Stimulated activated CD8-positive, alpha-beta memory T cell treated with anti-CD3 and anti-CD28 coated beads, Interleukin-2, amount 100 ng/mL, for 48 hours (primary cell): ENCODE measurements at regions not wholly inside any gene's neighbourhood (a gene's known extent, or its start where the extent isn't known, plus 50 kb on each side); places are given as distances from the start of the nearest gene placed in this dataset.
"Not testable (repeated sequence)": the region's sequence is repeated elsewhere in the genome, so short reads cannot be mapped to it uniquely, and the experiment has no call there.

Experiments
- DNase-seq, 2 donors: peaks; one replicate each; pipeline ENCODE4 v3.0.0-alpha.2; 2020; ENCODE audit warnings: low read depth in 2 of 2

DNA sequence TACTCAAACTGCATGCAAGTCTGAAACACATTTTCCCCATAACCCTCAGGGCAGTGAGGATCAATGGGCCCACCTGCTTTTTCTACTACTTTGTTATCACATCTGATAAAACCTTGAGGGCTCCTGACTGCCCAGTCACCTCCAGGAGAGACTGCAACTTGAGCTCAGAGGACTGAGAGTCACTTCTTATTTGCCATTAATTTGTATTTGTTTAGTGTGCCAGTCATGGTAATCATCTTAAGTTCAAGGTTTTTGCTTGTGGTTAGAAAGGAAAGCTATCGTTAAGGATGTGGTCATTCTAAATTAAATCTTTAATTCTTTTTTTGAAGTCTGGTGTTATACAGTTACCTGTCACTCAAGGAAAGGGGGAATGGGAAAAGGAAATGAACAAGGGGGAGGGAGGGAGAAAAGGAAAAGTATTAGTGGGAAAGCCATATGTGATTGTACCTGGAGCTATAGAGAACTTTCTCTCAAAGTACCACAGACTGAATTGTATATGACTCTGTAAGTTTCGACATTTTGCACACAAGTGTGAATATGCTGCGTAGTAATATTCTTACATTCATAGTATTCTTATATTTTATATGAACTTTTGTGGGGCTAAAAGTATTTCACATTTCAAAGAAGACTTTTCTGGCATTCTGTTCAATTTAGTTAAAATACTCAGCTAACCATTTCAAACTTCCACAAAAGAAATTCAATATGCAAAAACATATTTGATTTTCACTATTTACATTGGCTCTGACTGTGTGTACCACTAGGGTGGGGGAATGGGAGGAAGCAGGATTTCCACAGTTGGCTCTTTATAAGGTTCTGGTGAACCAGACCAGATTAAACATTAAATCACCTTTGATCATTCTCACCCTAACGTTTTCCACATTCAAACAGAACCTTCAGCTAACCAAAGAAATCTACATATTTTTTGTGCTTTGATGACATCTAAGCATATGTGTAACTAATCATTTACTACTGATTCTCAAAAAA lies 166.5 kb upstream of the ATP11B start:
- no peak for DNase-seq

DNA sequence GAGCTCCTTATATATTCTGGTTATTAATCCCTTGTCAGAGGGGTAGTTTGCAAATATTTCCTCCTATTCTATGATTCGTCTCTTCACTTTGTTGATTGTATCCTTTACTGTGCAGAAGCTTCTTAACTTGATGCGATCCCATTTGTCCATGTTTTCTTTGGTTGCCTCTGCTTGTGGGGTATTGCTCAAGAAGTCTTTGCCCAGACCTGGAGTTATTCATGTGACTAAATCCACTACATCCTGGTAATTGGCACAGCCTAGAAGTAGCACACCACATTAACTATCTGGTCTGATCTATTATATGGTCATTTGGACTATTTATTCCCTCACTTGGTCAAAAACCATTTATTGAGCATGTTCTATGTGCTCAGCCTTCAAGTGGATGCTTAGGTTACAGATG lies 164.8 kb upstream of the ATP11B start:
- no peak for DNase-seq

DNA sequence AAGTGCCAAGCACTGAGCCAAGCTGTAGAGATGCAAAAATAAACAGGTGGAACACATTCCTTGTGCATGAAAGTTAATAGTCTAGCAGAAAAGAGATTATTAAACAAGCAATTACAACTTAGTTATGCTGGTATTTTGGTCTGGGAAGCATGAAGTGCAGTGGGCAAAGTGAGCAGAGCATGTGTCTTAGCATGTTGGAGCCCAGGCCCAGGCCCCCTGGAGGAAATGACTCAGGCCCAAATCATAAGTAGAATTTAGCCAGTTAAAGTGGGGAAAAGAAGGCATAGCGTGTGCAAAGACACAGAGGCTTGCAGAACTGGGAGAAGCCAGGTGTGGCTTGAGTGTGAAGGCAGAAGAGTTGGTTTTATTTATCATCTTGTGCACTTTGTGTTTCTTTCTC lies 163.8 kb upstream of the ATP11B start:
- DNase-seq = no peak

DNA sequence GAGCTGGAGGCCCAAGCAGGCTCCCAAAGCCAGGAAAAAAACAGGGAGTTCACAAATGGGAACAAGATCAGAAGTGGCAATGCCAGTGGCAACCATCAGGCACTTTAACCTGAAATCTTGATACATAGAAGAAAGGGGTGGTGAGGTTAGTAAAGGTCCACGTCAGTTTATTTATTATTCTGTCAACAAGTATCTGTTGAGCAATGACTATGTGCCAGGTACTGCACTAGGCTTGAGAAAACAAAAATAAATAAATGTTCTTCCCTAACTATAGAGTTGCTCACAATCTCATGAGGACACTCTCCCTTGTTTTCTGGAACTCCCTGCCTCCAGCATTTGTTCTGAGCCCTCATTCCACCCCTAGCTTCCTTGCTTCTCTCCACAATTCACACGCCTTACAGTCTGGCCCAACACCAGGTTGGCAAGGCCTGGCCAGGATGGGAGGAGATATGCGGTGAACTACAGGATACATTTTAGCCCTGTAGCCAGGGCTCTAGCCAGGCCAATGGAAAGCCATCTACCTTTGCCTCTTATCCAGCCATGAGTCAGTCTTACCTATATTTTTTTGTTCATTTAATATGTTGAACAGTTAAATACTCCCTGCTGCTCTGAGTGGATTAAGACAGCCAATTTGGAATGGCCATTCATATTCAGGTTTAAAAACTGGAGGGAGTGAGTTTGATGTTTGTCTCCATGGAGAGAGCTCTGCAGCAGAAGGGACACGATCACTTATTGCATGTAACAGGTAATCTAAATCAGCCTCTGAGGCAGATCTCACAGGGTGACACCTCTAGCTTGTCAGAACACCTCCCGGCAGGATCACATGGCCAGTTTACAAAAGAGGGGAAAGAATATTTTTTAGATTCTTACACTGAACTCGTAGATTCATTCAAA lies 161.9 kb upstream of the ATP11B start:
- no peak for DNase-seq

DNA sequence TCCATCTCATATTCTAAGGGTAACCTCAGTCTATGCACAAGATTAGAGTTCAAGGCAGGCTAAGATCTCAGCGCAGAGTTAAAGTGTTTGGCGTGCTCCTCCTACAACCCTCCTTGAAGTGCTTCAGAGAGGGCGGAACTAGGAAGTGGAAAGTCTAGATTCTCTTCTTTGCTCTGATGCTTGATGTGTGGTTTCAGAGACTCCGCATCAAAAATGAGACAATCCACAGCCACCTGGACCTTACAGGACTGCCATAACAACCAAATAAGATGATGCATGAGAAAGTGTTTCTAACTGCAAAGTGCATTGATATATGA lies 161.3 kb upstream of the ATP11B start:
- no peak for DNase-seq

DNA sequence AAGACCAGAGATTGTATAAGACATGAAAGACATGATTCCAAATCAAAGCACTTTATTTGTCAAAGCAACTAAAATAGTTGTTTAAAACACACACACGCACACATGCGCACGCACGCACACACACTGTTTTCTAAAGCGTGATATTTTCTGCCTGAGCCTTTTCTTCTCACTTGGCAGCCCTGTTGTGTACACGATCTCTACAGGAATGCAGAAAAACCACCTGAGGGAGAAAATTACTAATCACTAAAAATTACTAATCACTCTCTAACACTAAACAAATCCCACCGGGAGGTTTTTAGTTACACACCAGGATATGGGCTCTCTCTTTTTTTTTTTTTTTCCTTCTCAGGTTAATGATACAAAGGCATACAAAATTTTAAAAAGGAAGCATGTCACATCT lies 160.1 kb upstream of the ATP11B start:
- no peak for DNase-seq

DNA sequence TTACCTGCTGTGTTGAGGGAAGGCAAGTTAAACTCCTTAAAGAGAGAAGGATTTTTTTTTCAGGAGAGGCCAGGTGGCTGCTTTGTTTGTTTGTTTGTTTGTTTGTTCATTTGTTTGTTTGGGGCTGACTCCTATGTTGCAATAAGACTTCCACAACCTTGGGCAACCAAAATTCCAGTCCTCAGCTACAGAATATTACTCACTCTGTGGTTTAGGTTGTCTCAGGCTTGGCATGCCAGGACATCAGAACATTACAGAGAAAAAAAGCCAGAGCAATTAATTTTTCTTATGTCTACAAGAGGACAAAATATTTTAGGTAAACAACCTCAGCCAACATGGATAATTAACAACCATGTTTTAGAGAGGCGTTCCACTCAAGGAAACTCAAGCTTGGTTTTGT lies 156.7 kb upstream of the ATP11B start:
- no peak for DNase-seq

DNA sequence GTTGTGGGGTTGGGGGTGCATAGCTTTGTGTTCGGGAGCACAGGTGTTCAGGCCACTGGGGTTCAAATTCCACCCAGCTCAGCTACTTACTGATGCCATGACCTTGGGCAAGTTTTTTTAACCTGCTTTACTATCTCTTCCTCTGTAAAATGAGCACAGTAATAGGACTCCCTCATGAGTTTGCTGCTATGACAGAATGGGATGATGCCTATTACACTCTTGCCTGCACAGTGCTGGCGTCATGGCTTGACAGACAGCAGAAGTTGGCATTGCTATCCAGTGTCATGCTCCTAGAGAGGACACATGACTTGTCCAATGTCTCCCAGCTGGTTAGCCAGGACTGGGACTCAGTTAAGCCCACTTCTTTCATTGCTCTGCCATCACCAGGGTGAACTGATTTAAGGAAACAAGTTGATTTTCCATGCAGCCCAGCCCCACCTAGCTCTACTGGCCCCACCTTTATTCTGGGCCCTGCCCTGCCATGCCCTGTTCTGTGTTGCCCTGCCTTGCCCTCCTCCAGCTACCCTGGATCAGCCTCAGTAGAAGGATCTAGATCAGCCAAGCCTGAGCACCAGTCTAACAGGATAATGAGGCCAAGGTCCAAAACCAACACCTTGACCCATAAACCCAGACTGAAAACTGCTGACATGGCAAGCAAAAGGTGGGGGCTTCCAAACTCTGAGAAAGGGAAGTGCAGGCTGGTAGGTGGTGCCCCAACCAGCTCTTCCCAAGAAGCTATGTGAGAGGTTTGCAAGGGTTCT lies 155.8 kb upstream of the ATP11B start:
- DNase-seq = no peak

DNA sequence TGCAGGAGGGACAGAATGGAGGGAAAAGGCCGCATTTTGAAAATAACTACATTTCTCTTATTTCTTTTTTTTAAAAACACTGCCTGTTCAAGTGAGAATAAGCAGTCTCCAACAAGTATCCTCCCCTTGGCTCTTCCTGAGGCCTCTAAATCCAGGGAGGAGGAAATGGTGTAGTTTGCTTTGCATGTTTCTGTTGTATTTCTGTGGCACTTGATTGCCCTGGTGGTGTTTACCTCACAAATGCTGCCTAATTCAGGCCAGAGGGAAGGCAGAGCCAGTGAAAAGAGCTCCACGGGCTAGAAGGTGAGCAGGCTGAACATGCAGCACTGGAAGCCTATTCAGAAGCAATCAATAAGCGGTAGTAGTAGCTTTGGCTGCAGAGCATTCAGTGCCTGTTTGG lies 149.3 kb upstream of the ATP11B start:
- DNase-seq = no peak

DNA sequence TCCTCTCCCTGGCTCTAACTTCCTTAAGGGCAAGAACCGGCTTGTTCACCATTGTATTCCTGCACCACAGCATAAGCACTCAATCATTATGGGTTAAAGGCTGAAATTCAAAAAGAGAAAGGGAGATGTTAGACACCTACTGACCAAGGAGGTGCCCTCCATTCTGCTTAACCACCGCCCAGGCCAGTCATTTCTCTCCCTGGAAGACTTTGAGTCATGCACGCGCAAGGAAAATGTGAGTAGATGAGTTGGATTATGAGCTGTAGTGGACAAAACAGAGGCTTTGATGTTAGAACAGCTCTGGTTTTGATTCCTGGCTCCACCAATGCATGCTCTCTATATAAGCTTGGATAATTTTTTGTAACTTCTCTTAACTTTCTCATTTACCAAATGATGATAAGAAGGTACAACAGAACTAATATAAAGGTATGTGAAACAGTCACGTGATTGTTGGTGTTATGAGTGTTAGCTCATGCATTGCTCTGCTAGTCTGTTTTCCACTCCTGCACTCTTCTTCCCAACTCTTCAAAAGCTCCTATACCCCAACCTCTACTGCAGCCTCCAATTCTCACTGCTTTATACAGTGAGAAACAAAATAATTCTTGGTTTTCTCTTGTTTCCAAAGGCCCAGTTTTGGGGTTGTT lies 148.4 kb upstream of the ATP11B start:
- DNase-seq = peak; percentile 5 to 32

DNA sequence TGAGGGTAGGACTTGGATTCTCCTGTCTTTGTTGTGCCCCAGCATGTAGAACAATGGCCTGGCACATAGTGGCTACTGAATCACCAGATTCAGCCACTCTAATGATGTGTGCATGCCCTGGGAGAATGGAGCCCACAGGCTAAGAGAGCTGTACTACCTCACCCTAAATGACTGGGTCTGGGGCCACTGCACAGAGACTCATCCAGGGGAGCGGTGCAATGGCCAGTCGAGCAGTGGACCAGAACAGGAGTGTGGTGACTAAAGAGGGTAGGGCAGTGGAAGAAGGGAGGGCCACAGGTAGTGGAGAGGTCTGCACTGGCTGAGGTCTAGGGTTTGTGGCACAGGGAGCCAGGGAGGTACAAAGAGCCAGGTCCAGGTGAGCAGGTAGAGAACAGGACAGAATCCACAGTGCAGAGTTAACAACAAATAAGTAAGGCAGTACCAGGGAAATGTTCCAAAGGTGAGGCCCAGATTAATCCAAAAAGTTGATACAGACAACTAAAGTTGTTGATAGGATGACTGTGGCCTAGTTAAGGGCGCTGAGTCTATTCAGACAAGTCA lies 142.7 kb upstream of the ATP11B start:
- no peak for DNase-seq

DNA sequence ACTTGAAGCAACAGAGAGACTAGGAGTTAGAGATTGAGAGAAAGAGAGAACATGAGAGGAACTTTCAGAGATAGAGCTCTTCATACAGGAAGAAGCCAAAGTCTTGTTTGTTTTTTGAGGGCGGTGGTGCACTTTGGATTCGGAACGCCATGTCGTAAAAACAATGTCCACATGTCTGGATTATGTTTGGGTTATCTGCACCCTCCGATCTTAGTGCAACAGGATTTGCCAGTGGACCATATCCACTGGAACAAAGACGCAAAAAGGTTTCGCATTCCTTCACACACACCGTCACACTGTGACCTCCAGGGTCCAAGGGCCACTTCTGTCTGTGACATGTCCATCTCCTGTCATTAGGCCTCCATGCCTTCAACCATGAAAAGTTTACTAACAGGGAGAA lies 141.8 kb upstream of the ATP11B start:
- no peak for DNase-seq

DNA sequence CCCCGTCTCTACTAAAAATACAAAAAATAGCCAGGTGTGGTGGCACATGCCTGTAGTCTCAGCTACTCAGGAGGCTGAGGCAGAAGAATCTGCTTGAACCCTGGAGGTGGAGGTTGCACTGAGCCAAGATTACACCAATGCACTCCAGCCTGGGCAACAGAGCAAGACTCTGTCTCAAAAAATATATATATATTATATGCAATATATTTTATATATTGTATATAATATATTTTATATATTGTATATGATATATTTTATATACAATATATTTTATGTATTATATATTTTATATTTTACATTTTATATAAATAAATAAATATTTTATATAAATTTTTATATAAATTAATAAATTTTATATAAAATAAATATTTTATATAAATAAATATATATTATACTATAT lies 140.2 kb upstream of the ATP11B start:
- not testable (repeated sequence) for DNase-seq

DNA sequence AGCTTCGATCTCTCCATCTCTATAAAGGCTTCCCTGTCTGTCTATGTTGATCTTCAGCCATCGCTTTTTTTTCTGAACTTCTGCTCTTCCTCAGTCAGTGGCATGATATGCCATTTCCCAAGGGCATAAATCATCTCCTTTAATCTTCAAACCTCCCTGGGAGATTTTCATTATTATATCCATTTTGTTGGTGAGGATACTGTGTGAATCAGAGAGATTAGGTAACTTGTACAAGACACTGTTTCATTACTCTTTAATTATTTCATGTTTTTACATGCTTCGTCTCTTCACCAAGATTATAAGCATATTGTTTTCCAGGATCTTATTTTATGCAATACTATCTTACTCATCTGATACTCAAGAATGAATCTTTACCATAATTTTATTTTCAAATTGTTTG lies 124.8 kb upstream of the ATP11B start:
- DNase-seq = no peak

DNA sequence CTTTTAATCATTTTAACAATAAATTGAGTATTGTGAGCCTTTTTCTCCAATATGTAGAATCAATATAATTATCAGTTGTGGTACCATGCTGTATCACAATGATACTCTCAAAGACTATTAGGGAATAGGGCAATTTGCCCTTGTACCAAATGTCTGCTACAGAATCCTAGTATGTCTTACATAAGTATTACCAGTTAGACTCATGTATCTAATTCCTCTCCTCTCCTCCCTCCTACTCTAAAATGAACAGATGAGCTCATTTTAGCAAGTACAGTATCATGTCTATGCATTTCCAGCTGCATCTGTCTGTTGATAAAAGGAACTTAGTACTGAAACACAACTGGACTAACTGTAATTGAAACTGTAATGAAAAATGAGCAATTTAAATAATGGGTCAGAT lies 124.3 kb upstream of the ATP11B start:
- no peak for DNase-seq

DNA sequence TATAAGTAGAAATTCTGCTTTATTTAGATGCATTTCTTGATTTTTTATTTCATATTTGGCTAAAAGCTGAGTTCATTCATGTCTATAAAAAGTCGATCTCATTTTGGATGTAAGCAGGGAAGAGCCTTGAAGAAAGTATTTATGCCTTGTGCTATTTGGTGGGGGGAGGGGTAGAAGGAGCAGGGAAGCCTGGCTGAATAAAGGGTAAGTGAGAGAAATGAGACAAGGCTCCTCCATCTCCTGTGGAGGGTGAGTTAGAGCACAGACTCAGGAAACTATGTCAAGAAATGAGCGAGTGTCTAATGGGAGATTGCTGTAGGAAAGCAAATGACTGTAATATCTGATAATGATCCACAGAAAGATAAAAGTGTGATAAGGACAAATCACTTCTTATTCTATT lies 121.8 kb upstream of the ATP11B start:
- no peak for DNase-seq

DNA sequence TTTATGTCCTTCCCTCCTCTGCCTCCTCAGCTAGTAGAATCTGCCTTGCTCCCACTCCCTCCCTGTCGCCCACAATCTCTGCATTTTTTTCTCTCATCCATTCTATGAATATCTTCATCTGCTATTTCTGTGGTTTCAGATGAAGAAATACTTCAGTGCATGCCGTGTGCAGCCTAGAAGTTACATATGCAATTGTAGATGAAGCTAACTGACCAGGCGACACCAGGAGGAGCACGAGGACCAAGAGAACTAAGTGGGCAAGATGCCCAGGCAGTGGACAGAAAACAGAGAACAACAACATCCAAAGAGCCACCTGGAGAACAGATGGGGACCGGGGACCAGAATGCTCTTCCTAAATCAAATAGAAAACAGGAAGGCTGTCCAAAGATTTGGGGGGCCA lies 121.4 kb upstream of the ATP11B start:
- no peak for DNase-seq

DNA sequence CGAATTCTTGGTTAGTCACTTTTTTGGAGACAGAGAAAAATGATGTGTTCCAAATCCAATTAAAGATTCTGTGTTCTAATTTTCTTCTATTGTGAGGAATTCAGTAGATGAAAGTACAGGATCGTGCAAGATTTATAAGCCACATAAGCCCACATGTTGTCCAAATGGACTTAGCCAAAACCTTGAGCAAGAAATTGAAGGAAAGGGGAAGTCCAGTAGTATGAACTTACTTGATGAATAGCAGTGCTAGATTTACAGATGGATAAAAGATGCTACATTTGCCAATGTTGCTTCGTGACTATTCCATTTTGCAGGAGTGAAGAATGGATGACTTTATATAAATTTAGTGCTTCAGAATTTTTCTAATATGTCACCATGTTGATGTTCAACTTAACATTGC lies 120.0 kb upstream of the ATP11B start:
- DNase-seq = no peak

DNA sequence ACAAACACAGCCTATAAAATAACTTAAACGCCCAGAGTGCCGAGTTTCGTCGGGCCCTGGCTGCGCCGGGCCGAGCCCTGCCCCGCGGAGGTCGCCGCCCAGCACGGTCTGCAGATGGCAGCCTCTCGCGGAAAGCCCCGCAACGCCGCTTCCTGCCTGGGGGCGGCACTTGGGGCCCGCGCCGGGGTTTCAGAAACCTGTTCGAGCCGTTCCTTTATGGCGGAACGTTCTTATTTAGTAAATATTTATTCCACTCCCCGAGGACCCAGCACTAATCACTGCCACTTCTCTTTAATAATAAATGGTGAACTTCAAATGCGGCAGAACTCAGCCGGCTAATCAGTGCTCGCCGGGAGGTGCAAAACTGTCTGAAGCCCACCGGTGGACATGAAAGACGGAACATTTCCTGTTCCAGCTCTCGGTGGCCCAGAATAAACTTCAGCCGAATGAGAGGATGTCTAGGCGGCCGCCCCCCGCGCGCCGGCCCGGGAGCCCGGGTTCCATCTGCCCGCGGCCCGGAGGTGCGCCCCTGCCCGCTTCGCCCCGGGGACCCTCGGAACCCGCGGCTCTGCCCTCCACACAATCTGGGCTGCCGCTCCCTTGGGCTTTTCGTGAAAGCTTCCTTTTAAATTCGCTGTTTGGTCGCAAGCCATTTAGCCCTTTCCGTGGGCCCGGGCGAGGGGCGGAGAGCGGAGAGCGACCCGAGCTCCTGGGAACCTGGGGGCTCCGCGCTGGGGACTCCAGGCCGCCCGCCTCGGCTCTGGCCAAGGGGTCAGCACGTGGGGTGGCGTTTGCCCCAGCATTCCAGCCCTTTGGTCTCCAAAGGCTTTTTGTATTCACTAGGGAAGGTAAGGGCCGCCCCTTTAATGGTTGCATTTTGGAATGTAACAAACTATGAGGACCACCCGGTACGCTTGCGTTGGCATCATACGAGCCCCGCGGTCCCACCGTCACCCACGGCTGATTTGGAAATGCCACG lies 110.8 kb upstream of the ATP11B start:
- peak; percentile 48 to 67 for DNase-seq

DNA sequence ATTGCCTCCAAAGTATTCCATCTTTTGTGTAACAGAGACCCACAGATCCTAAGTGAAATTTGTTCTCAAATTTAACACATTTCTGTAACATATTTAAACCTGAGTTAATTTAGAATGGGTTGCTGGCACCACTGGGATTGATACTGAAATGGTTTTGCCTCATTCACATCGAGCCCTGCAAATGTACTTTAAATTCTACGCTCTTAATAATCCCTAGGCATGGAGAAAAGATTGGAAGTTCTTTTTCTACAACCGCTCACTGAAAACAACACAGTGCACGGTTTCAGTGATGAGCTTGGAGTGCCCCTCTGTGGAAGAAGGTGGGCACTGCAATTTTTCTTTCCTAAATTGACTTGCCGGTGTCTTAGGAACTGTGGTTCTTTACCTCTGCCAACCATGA lies 109.9 kb upstream of the ATP11B start:
- DNase-seq = peak; percentile 15 to 45
